ENCODE measurements at regions not wholly inside any gene's neighbourhood (a gene's known extent, or its start where the extent isn't known, plus 50 kb on each side); places are given as distances from the start of the nearest gene placed in this dataset.
A peak's percentile ranks its signal among the peaks of the same experiment; 100 is the strongest.

DNA sequence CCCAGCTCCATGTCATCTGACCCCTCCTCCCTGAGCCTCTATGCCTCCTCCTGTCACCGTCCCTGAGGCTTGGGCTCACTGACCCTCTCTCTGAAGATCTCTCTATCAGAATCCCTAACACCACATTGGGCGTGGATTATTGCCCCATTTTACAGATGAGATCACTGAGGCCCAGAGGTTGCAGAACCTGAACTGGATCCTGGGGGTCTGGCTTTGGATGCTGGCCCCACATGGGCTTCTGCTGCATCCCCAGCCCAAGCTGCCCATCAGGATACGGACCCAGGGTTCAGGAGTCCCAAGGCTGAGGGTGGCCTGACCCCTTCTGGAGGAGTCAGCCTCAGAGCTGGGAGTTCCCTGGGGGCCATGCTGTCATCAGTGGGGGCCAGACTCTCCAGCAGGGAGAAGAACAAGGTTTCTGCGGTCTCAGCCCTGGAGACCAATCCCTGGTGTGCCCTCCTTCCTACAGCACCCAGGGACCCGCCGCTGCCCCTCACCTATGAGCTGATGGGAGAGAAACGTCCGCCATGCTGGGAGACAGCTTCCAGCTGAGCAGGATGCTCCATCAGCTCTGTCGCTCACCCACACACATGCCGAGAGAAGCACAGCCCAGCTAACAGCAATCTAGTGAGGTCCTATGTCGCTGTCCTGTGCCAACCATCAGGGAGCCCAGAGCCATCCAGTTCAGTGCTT is 273.1 kb downstream of the UACA start:
- Histone ChIP-seq H3K27me3 (no peaks in the 10 kb centered on the region), H3K27ac (no peak overlapping the region), H3K4me1 (peaks cover 4 to 44% (median 29%) of the 10 kb centered on the region in 4 donors), H3K4me3 (no peak overlapping the region), H3K9me3 (no peaks in the 10 kb centered on the region), H3K36me3 (no peaks in the 10 kb centered on the region)
- DNase-seq: peak in 1 of 3 donors; percentile 39
- TF ChIP-seq CTCF (IDR thresholded peaks at IDR 0.05): no peak
- TF ChIP-seq POLR2A (IDR thresholded peaks at IDR 0.05): no peak

DNA sequence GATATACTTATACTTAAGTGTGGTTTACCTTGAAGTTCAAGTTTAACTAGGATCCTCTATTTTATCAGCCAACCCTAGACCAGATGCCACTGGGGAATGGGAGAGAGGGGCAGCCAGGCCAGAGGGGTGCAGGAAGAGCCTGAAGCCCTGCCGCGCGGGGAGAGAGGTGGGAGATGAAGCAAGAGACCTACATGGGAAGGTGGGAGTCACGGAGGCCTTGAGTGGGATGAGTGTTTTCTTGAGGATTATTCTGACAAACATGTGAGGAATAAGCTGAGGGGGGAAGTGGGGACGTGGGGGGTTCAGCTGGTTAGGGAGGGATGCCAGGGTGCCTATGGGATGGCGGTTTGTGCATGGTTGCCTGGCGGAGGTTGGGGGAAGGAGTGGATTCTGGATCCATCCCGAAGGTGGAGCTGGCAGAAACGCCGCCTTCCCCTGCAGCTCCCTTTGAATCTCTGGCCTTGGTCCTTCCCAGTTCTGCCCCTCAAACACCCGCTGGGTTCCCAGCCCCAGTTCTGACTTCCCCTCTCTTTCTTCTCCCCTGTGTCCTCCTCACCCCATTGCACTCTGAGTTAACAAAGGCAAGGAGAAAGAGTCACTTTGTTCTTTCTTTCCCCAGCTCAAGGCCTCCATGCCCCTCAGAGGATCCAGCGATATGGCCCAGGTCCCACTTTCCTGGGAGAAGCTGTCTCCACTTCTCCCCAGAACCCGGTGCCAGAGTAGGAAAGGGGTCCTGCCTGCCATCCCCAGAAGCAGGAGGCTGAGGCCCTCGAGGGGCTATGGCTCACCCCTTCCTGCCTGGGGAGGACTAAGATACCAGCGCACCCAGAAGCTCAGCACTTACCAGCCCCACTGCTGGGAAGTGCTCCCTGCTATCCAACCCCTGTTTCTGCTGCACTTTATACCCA is 274.2 kb downstream of the UACA start:
- H3K4me1 ChIP-seq: peaks cover 0 to 35% (median 27%) of the 10 kb centered on the region in 4 donors

DNA sequence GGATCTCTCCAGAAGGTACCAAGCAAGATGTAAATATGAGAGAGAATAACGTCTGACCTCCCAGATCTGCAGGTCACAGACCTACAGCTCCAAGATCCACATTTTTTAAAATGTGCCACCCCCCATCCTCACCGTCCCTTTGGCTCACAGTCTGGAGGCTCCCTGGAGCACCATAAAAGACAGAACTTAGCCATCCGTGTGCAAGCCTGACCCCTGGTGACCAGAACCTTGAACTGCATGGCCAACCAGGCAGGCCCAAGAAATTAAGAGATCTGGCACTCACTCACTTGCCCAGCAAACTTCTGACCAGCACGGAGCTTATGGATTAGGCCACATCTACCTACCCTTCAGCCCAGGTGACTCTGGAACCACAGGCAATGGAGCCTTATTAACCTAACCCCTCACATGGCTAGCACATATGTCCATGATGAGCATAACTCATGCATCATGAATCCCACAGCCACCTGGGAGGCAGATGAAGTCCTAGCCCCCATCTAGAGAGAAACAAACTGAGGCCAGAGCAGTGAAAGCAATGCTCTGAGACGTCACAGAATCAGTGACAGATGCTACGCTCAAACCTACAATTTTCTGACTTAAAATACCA is 275.3 kb downstream of the UACA start:
- H3K27ac ChIP-seq: no peak overlapping the region
- no peaks in the 10 kb centered on the region for H3K27me3 ChIP-seq
- peak; percentile 76 to 90 (median 83) for DNase-seq
- H3K36me3 ChIP-seq: no peaks in the 10 kb centered on the region
- peak; percentile 93 to 96 (median 94) for TF ChIP-seq CTCF (IDR thresholded peaks at IDR 0.05)
- no peak for TF ChIP-seq POLR2A (IDR thresholded peaks at IDR 0.05)
- H3K4me1 ChIP-seq: peaks cover 0 to 28% (median 26%) of the 10 kb centered on the region in 4 donors
- H3K9me3 ChIP-seq: no peaks in the 10 kb centered on the region
- no peak overlapping the region for H3K4me3 ChIP-seq

More for the DNA sequence above, 274.2 kb downstream of the UACA start:
- Histone ChIP-seq H3K9me3 (no peaks in the 10 kb centered on the region), H3K36me3 (no peaks in the 10 kb centered on the region), H3K27me3 (no peaks in the 10 kb centered on the region), H3K4me3 (no peak overlapping the region), H3K27ac (no peak overlapping the region)
- no peak for TF ChIP-seq POLR2A (IDR thresholded peaks at IDR 0.05)
- no peak for TF ChIP-seq CTCF (IDR thresholded peaks at IDR 0.05)
- no peak for DNase-seq

DNA sequence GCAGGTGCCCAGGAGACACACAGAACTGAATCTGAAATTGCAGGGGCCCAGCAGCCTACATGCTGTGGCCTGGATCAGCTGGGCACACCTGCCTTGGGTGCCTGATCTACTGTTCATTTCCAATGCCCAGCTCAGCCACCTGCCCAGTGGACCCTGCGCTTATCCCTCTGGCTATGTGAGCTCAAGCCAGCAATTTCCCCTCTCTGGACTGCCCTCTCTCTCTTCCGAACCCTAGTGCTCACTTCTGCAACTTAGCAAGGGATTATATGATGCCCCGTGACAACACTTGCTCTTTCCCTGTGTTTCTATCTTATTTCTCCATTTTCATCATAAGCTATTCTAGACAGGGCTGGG is 276.0 kb downstream of the UACA start:
- TF ChIP-seq CTCF (IDR thresholded peaks at IDR 0.05): no peak
- no peak for TF ChIP-seq POLR2A (IDR thresholded peaks at IDR 0.05)
- Histone ChIP-seq H3K27ac (peak overlapping the region in 1 of 4 donors; percentile 10), H3K9me3 (no peaks in the 10 kb centered on the region), H3K4me1 (peaks cover 0 to 20% (median 19%) of the 10 kb centered on the region in 4 donors), H3K4me3 (no peak overlapping the region), H3K27me3 (no peaks in the 10 kb centered on the region), H3K36me3 (no peaks in the 10 kb centered on the region)
- DNase-seq: no peak

DNA sequence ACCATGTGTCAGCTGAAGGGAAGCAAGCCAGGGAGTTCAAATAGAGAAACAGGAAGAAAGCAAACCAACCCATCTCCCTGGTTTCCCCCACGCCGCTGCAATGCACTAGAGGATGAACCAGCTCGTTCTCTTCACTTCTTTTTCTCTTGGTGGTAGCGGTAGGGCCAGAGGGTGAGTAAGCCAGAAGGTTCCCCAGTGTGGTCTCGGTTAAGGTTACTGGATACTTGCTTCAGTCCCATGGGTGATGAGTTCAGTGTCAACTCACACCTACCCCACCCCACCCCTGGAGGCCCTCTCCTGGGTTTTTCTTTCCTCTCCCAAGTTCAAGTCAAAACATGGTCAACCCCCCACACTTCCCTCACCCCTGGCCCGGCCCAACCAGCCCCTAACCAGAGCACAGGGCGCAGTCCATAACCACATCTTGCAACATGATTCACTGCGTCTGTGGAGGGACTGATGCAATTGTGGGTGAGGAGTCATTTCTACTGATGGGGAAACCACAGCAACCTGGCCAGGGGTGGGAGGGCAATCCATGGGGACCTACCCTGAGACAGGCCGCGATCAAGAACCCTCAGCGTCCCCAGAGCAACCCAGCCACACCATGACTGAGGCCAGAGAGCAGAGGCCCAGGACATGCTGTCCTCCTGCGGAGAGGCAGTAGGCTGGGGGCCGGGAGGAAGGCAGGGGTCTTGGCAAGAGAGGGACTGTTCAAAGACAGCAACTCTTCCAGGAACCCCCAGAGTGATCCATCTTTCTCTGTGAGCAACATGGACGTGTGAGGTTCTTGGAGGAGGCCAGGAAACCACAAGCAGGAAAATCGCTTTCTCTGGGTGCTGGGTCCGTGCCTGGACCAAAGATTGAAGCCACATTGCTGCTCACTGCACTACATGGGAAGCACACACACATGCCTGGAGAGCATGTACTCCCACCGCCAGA is 276.6 kb downstream of the UACA start:
- peak overlapping the region in 1 of 4 donors; percentile 10 for H3K27ac ChIP-seq
- no peak overlapping the region for H3K4me3 ChIP-seq
- DNase-seq: peak in 2 of 3 donors; percentile 65 to 71
- H3K27me3 ChIP-seq: no peaks in the 10 kb centered on the region
- H3K36me3 ChIP-seq: no peaks in the 10 kb centered on the region
- H3K9me3 ChIP-seq: no peaks in the 10 kb centered on the region
- peaks cover 0 to 15% (median 13%) of the 10 kb centered on the region in 4 donors for H3K4me1 ChIP-seq
- TF ChIP-seq CTCF (IDR thresholded peaks at IDR 0.05) (no peak), POLR2A (IDR thresholded peaks at IDR 0.05) (no peak)
